ENCODE measurements at regions not wholly inside any gene's neighbourhood (a gene's known extent, or its start where the extent isn't known, plus 50 kb on each side); places are given as distances from the start of the nearest gene placed in this dataset.

- TF ChIP-seq, protein P1, sequence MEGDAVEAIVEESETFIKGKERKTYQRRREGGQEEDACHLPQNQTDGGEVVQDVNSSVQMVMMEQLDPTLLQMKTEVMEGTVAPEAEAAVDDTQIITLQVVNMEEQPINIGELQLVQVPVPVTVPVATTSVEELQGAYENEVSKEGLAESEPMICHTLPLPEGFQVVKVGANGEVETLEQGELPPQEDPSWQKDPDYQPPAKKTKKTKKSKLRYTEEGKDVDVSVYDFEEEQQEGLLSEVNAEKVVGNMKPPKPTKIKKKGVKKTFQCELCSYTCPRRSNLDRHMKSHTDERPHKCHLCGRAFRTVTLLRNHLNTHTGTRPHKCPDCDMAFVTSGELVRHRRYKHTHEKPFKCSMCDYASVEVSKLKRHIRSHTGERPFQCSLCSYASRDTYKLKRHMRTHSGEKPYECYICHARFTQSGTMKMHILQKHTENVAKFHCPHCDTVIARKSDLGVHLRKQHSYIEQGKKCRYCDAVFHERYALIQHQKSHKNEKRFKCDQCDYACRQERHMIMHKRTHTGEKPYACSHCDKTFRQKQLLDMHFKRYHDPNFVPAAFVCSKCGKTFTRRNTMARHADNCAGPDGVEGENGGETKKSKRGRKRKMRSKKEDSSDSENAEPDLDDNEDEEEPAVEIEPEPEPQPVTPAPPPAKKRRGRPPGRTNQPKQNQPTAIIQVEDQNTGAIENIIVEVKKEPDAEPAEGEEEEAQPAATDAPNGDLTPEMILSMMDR (IDR thresholded peaks at IDR 0.05; ENCODE audit: insufficient read depth, low read depth, low read length) = no peak
- H3K4me3 ChIP-seq (ENCODE audit: low read depth, low read length) = no peak overlapping the region
- no peak for DNase-seq (ENCODE audit: low read depth)
These were observed 271.3 kb upstream of the TOPAZ1 start for GRCh38 chr3:43970351-43970750.

DNA sequence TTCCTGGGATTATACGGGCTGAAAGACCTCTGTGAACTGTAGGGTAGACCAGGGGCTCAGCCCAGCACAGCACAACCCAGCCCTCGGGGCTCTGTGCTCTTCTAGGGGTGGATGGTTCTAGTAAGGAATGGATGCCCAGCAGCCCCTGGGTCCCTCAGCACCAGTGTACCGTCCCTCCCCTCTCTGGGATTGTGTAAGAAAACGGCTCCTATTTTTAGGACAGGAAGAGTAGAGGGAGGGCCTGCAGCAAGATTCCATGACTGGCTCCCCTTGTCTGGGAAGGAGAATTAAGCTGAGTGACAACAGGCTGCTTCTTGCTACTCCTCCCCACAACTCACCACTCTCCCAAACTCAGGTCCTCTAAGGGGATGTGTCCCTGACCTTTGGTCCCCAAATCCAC lies 270.8 kb upstream of the TOPAZ1 start:
- no peak overlapping the region for H3K4me3 ChIP-seq (ENCODE audit: low read depth, low read length)
- no peak for DNase-seq (ENCODE audit: low read depth)
- TF ChIP-seq, protein P1 (IDR thresholded peaks at IDR 0.05; ENCODE audit: insufficient read depth, low read depth, low read length) = no peak

- DNase-seq (ENCODE audit: low read depth) = no peak
- TF ChIP-seq, protein P1 (IDR thresholded peaks at IDR 0.05; ENCODE audit: insufficient read depth, low read depth, low read length) = no peak
- H3K4me3 ChIP-seq (ENCODE audit: low read depth, low read length) = no peak overlapping the region
These were observed 270.2 kb upstream of the TOPAZ1 start for GRCh38 chr3:43971486-43971885.

DNA sequence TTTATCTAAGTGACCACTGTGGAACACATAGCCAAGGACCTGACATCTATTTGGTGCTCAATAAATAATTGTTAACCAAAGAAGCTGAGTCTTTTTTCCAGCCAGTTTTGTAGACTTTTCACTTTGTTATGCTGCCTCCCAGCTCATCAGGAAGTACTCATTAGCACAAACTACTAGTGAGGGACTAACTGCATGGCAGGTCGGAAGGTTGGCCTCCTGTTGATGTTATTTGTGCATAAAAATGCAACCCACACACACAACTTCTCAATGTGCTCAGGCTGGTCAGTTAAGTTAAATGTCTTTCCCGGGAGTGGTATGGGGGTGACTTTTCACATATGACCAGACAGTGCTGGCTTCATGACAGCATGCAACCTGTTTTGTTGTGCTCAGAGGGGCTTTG lies 263.0 kb upstream of the TOPAZ1 start:
- DNase-seq (ENCODE audit: low read depth) = no peak
- no peak overlapping the region for H3K4me3 ChIP-seq (ENCODE audit: low read depth, low read length)
- TF ChIP-seq, protein P1 (IDR thresholded peaks at IDR 0.05; ENCODE audit: insufficient read depth, low read depth, low read length) = no peak

DNA sequence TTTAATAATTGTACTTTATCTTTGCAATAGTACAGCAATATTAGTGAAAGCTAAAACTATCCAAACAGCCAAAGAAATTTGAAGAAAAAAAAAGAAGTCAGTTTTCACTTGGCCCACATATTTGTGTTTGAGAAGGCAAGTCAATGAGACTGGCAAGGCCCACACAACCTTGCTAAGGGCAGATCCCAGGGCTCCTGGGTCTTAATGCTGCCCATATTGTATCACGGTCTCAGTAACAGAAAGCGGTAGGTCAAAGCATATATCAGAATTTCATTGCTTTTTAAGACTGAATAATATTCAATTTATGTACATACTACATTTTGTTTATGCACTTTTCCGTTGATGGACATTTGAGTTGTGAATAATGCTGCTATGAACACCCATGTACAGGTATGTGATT lies 262.0 kb upstream of the TOPAZ1 start:
- TF ChIP-seq, protein P1 (IDR thresholded peaks at IDR 0.05; ENCODE audit: insufficient read depth, low read depth, low read length) = no peak
- no peak overlapping the region for H3K4me3 ChIP-seq (ENCODE audit: low read depth, low read length)
- no peak for DNase-seq (ENCODE audit: low read depth)

GRCh38 chr3:43994657-43995546 lies 246.8 kb upstream of the TOPAZ1 start:
- no peak overlapping the region for H3K4me3 ChIP-seq (ENCODE audit: low read depth, low read length)
- TF ChIP-seq, protein P1 (IDR thresholded peaks at IDR 0.05; ENCODE audit: insufficient read depth, low read depth, low read length) = no peak
- no peak for DNase-seq (ENCODE audit: low read depth)

All from fibroblast of villous mesenchyme (primary cell).